GM13976 (cell line): ENCODE measurements at regions not wholly inside any gene's neighbourhood (a gene's known extent, or its start where the extent isn't known, plus 50 kb on each side); places are given as distances from the start of the nearest gene placed in this dataset.

Experiments used
- DNase-seq: peaks from one replicate; pipeline ENCODE4 v3.0.0; 2012; ENCODE audit warnings: low spot score
- in situ Hi-C: fragments of 300-500 bp; cut with MboI; formaldehyde crosslinking; loops from one replicate; pipeline ENCODE4 v1.12.0; 2022; ENCODE audit warnings: low sequenced_read_pairs, mixed read lengths, inconsistent platforms; ENCODE audit not compliant: unreplicated experiment
- TF ChIP-seq, protein P1 (sequence below): IDR thresholded peaks from 2 replicates; pipeline ENCODE4 v1.5.1; 2012; ENCODE audit warnings: borderline replicate concordance, mild to moderate bottlenecking; ENCODE audit not compliant: insufficient read depth; ENCODE audit errors: extremely low read depth, missing control alignments, control extremely low read depth

DNA sequence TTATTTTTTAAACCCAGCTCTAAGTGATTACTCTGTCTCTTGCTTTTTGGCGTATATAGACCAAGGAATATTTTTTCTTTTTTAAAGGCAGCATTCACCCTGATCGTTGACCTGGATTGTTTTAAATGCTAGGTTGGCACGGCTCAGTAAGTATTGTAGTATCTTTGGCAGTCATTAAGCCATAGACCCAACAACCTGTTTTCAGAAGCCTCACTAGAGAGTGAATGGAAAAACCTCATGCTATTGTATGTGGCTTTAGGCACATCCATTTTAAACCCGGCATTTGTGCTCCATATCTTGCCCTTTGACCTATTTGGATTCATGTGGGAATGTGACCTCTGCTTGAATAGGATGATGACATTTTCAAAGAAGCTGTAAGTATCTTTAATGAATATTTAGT, 183.9 kb downstream of the SNCA start:
- TF ChIP-seq, protein P1, sequence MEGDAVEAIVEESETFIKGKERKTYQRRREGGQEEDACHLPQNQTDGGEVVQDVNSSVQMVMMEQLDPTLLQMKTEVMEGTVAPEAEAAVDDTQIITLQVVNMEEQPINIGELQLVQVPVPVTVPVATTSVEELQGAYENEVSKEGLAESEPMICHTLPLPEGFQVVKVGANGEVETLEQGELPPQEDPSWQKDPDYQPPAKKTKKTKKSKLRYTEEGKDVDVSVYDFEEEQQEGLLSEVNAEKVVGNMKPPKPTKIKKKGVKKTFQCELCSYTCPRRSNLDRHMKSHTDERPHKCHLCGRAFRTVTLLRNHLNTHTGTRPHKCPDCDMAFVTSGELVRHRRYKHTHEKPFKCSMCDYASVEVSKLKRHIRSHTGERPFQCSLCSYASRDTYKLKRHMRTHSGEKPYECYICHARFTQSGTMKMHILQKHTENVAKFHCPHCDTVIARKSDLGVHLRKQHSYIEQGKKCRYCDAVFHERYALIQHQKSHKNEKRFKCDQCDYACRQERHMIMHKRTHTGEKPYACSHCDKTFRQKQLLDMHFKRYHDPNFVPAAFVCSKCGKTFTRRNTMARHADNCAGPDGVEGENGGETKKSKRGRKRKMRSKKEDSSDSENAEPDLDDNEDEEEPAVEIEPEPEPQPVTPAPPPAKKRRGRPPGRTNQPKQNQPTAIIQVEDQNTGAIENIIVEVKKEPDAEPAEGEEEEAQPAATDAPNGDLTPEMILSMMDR, result no peak
- in situ Hi-C loops, result no loop called here
- DNase-seq, result no peak

DNA sequence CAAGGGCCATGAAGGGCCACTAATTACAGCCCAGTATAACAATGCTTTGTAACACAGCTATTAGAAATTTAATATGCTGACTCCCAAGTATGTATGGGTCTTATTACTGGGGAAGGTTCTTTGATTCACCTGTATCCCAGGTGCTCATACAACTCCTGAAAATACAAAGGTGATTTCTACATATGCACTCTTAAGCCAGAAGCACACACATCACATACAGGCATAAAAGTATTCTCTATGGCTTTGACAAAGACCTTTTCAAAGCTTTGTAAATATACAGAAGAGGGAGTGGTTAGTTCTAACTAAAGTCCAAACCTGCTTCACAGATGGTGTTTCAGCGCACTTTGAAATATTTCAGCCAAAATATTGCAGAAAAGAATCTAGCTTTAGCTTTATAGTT, 191.5 kb downstream of the SNCA start:
- in situ Hi-C loops, result no loop called here
- DNase-seq, result no peak
- TF ChIP-seq, protein P1, result no peak

DNA sequence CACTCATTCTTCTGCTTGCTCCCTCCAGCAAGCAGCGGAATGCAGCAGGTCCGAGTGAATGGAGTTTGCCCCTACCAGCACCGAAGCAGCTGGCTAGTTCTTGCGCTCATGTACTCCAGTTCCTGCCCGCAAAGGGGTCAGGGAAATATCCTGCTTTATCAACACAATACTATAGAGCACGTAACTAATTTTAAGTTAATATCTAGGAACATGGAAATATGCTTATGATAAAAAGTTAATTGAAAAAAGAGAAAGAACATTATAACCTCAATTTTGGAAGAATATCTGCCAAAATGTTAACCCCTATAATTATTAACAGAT, 195.6 kb downstream of the SNCA start:
- no peak for DNase-seq
- TF ChIP-seq, protein P1, result no peak
- in situ Hi-C loops, result no loop called here

DNA sequence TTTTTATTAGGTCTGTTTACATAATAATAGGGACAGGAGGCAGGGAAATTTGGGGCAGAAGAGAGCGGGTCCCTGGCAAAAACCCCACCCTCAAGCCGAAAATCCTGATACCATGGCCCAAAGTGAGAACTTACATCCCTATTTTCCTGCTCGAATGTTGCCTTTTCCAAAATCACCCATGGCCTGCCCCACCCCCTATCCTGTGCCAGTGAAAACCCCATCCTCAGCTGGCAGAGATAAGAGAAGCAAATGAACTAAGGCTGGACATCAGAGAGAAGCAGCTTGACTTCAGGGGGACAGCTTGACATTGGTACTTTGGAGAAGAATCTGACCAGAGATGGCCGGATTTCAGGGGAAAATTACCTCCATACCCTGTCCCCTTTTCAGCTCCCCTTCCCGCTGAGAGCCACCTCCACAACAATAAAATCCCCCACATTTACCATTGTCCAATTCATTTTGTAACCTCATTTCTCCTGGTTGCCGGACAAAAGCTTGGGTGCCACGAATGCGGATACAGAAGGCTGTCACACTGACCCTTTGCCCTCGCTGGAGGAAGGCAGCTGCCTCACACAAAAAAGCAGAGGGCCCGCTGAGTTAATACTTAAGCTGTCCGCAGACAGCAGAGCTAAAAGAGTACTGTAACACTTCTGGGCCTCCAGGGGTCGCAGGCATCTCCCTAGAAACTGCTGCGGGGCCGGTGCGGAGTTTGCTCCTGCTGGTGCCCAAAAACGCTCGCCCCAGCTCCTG, 196.2 kb downstream of the SNCA start:
- in situ Hi-C loops, result no loop called here
- TF ChIP-seq, protein P1, result peak; percentile 14
- DNase-seq, result no peak

DNA sequence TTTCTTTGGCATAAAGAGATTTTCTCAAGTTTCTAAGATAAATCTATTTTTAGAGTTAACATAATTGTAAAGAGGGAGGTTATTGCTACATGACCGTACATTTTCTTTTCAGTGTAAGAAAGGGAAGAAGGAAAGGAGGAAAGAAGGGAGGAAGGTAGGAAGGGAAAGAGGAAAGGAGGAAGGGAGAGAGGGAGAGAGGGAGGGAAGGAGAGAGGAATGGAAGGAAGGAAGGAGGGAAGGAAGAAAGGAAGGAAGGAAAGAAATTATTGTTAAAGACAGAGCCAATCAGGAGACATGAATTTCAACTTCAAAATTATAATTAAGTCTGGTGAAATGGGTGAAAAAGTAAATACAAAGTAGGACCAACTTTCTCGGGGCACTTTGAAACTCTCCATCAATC, 197.6 kb downstream of the SNCA start:
- no peak for DNase-seq
- in situ Hi-C loops, result no loop called here
- TF ChIP-seq, protein P1, result no peak

DNA sequence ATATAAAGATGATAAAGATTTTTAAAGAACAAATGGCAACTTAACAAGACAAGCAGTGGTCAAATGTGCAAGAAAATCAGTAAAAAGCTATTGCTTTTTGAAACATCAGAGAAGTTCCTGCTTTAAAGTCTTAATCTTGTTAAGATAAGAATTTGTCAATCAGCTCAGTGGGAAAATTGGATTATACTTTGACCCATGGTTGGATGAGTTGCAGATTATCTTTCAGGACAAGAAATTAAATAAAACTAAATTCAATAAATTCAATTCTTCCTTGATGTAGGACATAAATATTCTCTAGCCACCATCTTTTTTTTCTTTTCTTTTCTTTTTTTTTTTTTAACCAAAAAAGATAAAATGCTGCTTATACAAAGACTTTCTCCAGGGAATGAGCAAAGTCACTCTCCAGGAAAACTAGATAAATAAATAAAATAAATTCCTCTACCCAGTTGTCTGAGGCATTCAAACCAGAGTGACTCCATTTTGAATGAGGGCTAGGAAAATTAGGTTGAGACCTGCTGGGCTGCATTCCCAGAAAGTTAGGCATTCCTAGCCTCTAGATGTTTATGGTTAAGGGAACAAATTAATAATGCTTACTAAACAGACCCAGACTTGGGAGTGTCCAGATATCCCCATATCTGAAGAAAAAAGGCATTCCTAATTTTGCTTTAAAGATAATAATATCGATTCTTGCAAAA, 211.2 kb downstream of the SNCA start:
- TF ChIP-seq, protein P1, result no peak
- in situ Hi-C loops, result no loop called here
- no peak for DNase-seq
